Neutrophil (primary cell): ENCODE measurements at regions not wholly inside any gene's neighbourhood (a gene's known extent, or its start where the extent isn't known, plus 50 kb on each side); places are given as distances from the start of the nearest gene placed in this dataset.
"Not testable (repeated sequence)": the region's sequence is repeated elsewhere in the genome, so short reads cannot be mapped to it uniquely, and the experiment has no call there.

ENCODE experiments used
- H3K27ac ChIP-seq: fragments of 200-600 bp; sonication (generic); 2 replicates; pipeline ENCODE4 v1.5.1; 2016; ENCODE audit warnings: mild to moderate bottlenecking, moderate library complexity
- H3K27me3 ChIP-seq: fragments of 200-600 bp; sonication (generic); 2 replicates; pipeline ENCODE4 v1.6.0; 2016; ENCODE audit warnings: mild to moderate bottlenecking
- H3K36me3 ChIP-seq: fragments of 200-600 bp; sonication (generic); 2 replicates; pipeline ENCODE4 v1.5.1; 2017
- H3K4me1 ChIP-seq, 2 experiments: fragments of 200-600 bp in 1 of 2; sonication (generic) in 1 of 2; 1 replicate in 1 of 2; 2 replicates in 1 of 2; pipeline versions ENCODE4 v1.5.1 to v1.6.1; 2013 to 2016; ENCODE audit warnings: low read depth in 1 of 2, low read length in 1 of 2, mild to moderate bottlenecking in 1 of 2, moderate library complexity in 1 of 2; ENCODE audit not compliant: control insufficient read depth in 1 of 2, insufficient read depth in 1 of 2
- H3K4me3 ChIP-seq, 2 experiments: fragments of 200-600 bp in 1 of 2; sonication (generic) in 1 of 2; 1 replicate in 1 of 2; 2 replicates in 1 of 2; pipeline ENCODE4 v1.5.1; 2013 to 2016; ENCODE audit warnings: low read depth in 1 of 2, low read length in 1 of 2, mild to moderate bottlenecking in 1 of 2, moderate library complexity in 1 of 2
- H3K9me3 ChIP-seq: fragments of 200-600 bp; sonication (generic); 2 replicates; pipeline ENCODE4 v1.5.1; 2016
- CTCF ChIP-seq: fragments of 200-600 bp; sonication (generic); IDR thresholded peaks from 2 replicates; pipeline ENCODE4 v1.5.1; 2016; ENCODE audit warnings: antibody characterized with exemption

- H3K9me3 ChIP-seq = no peaks in the 10 kb centered on the region
- H3K27me3 ChIP-seq = peaks cover 7% of the 10 kb centered on the region
- H3K4me3 ChIP-seq = no peak overlapping the region
- no peaks in the 10 kb centered on the region for H3K36me3 ChIP-seq
- TF ChIP-seq CTCF = no peak
- no peak overlapping the region for H3K27ac ChIP-seq
- H3K4me1 ChIP-seq = no peaks in the 10 kb centered on the region
These were observed 117.8 kb downstream of the KCNJ12 start for GRCh38 chr17:21493993-21494392.

- Histone ChIP-seq H3K27ac (no peak overlapping the region), H3K27me3 (peaks cover 13% of the 10 kb centered on the region), H3K4me3 (no peak overlapping the region), H3K4me1 (no peaks in the 10 kb centered on the region), H3K36me3 (no peaks in the 10 kb centered on the region), H3K9me3 (no peaks in the 10 kb centered on the region)
- TF ChIP-seq CTCF = no peak
These were observed 119.1 kb downstream of the KCNJ12 start for GRCh38 chr17:21495281-21495680.

GRCh38 chr17:21500064-21500463, 123.9 kb downstream of the KCNJ12 start:
- Histone ChIP-seq H3K27me3 (peaks cover 14% of the 10 kb centered on the region), H3K4me1 (no peaks in the 10 kb centered on the region), H3K9me3 (no peaks in the 10 kb centered on the region), H3K36me3 (no peaks in the 10 kb centered on the region), H3K27ac (no peak overlapping the region), H3K4me3 (no peak overlapping the region)
- TF ChIP-seq CTCF = no peak

- not testable (repeated sequence) for H3K4me1 ChIP-seq, H3K27me3 ChIP-seq, H3K9me3 ChIP-seq, H3K36me3 ChIP-seq, H3K4me3 ChIP-seq, H3K27ac ChIP-seq
These were observed 126.0 kb downstream of the KCNJ12 start for GRCh38 chr17:21501927-21502700.

GRCh38 chr17:21505819-21506815, 130.0 kb downstream of the KCNJ12 start:
- H3K27ac ChIP-seq = no peak overlapping the region
- H3K4me3 ChIP-seq = no peak overlapping the region
- no peak for TF ChIP-seq CTCF
- no peaks in the 10 kb centered on the region for H3K36me3 ChIP-seq
- peaks cover 21% of the 10 kb centered on the region for H3K27me3 ChIP-seq
- H3K9me3 ChIP-seq = no peaks in the 10 kb centered on the region
- H3K4me1 ChIP-seq = peaks cover under 1 to 4% of the 10 kb centered on the region in 2 experiments

- H3K9me3 ChIP-seq, H3K36me3 ChIP-seq, H3K4me3 ChIP-seq, H3K27ac ChIP-seq: not testable (repeated sequence)
- peaks cover 38% of the 10 kb centered on the region for H3K27me3 ChIP-seq
- H3K4me1 ChIP-seq = peaks cover 12 to 17% of the 10 kb centered on the region in 2 experiments
These were observed 131.6 kb downstream of the KCNJ12 start for GRCh38 chr17:21507806-21508205.
